GM13976 (cell line): ENCODE measurements at regions not wholly inside any gene's neighbourhood (a gene's known extent, or its start where the extent isn't known, plus 50 kb on each side); places are given as distances from the start of the nearest gene placed in this dataset.
"Not testable (repeated sequence)": the region's sequence is repeated elsewhere in the genome, so short reads cannot be mapped to it uniquely, and the experiment has no call there.

ENCODE experiments used
- DNase-seq: peaks from one replicate; pipeline ENCODE4 v3.0.0; 2012; ENCODE audit warnings: low spot score
- CTCF ChIP-seq: IDR thresholded peaks from 2 replicates; pipeline ENCODE4 v1.5.1; 2012; ENCODE audit warnings: borderline replicate concordance, mild to moderate bottlenecking; ENCODE audit not compliant: insufficient read depth; ENCODE audit errors: extremely low read depth, missing control alignments, control extremely low read depth
- in situ Hi-C: fragments of 300-500 bp; cut with MboI; formaldehyde crosslinking; loops from one replicate; pipeline ENCODE4 v1.12.0; 2022; ENCODE audit warnings: low sequenced_read_pairs, mixed read lengths, inconsistent platforms; ENCODE audit not compliant: unreplicated experiment

GRCh38 chr5:71924325-71924724 is 182.9 kb upstream of the MAP1B start:
- in situ Hi-C loops: no loop called here
- no peak for DNase-seq
- no peak for TF ChIP-seq CTCF

- TF ChIP-seq CTCF: no peak
- in situ Hi-C loops: no loop called here
- DNase-seq: no peak
Observed at GRCh38 chr5:71924980-71925379, 182.3 kb upstream of the MAP1B start.

GRCh38 chr5:71925608-71926091 is 181.6 kb upstream of the MAP1B start:
- no peak for TF ChIP-seq CTCF
- no peak for DNase-seq
- in situ Hi-C loops: no loop called here

- no peak for TF ChIP-seq CTCF
- no peak for DNase-seq
- in situ Hi-C loops: no loop called here
Observed at GRCh38 chr5:71929003-71929402, 178.3 kb upstream of the MAP1B start.

- DNase-seq, in situ Hi-C loops: not testable (repeated sequence)
Observed at GRCh38 chr5:71930554-71930953, 176.7 kb upstream of the MAP1B start.

GRCh38 chr5:71932131-71932654 is 175.1 kb upstream of the MAP1B start:
- in situ Hi-C loops: no loop called here
- TF ChIP-seq CTCF: no peak
- DNase-seq: no peak

GRCh38 chr5:71932655-71933338 is 174.5 kb upstream of the MAP1B start:
- in situ Hi-C loops: no loop called here
- no peak for DNase-seq
- TF ChIP-seq CTCF: no peak
